GM12878 (cell line): ENCODE measurements at regions not wholly inside any gene's neighbourhood (a gene's known extent, or its start where the extent isn't known, plus 50 kb on each side); places are given as distances from the start of the nearest gene placed in this dataset.

Source experiments
- ATAC-seq: fragments of 200-7000 bp; cut with Tn5 transposase; 3 replicates; pipeline ENCODE4 v1.9.1; 2020; ENCODE audit warnings: mild to moderate bottlenecking, moderate library complexity
- BruUV-seq: library from RNA; stranded (reverse); fragments of 400-500 nt; replicated peaks from 2 replicates; lab custom pipeline; 2021; lab: Mats Ljungman, UMichigan
- CTCF ChIA-PET: fragments of 300-600 bp; sonication (Branson Sonifier 250); formaldehyde crosslinking; extraction: SDS; loops from one replicate; lab custom pipeline; 2021; ENCODE audit warnings: inconsistent platforms; lab: Yijun Ruan, JAX
- POLR2A ChIA-PET: fragments of 350-600 bp; formaldehyde crosslinking; extraction: SDS; loops from one replicate; lab custom pipeline; 2021; ENCODE audit warnings: inconsistent platforms; lab: Charles Lee
- RAD21 ChIA-PET: fragments of 300-600 bp; sonication (Branson Sonifier 250); formaldehyde crosslinking; loops from one replicate; lab custom pipeline; 2023; ENCODE audit warnings: antibody characterized with exemption; ENCODE audit not compliant: unreplicated experiment; lab: Charles Lee
- SMC1A ChIA-PET: fragments of 300-600 bp; sonication (Branson Sonifier 250); formaldehyde crosslinking; loops from one replicate; lab custom pipeline; 2023; ENCODE audit not compliant: unreplicated experiment, uncharacterized antibody; lab: Charles Lee
- DNase-seq: peaks from one replicate; pipeline ENCODE4 v3.0.0-alpha.2; 2011; ENCODE audit warnings: low read depth, low spot score
- FAIRE-seq: peaks from 3 replicates; lab custom pipeline; 2011; peaks lifted over from hg19 to GRCh38; lab: Jason Lieb, UNC
- H2AFZ ChIP-seq: 2 replicates; pipeline ENCODE4 v1.6.0; 2011; ENCODE audit warnings: low read depth, low read length, control low read depth; ENCODE audit not compliant: control insufficient read depth
- H3K27ac ChIP-seq: 2 replicates; pipeline ENCODE4 v1.5.1; 2011; ENCODE audit warnings: control low read depth; ENCODE audit not compliant: control insufficient read depth, insufficient read depth
- H3K27me3 ChIP-seq, 2 experiments: replicated peaks in 1 of 2; 2 replicates each; pipeline versions ENCODE4 v1.6.0 to v1.6.1; 2011; ENCODE audit warnings: low read length in 1 of 2; ENCODE audit not compliant: control insufficient read depth in 2 of 2, insufficient read depth in 2 of 2
- H3K36me3 ChIP-seq, 2 experiments: 2 replicates each; pipeline ENCODE4 v1.5.1; 2011; ENCODE audit warnings: low read length in 1 of 2; ENCODE audit not compliant: control insufficient read depth in 2 of 2, insufficient read depth in 2 of 2
- H3K4me1 ChIP-seq: 2 replicates; pipeline ENCODE4 v1.6.1; 2011; ENCODE audit warnings: mild to moderate bottlenecking, low read length, moderate library complexity, mixed read lengths; ENCODE audit not compliant: control insufficient read depth, insufficient read depth
- H3K4me2 ChIP-seq: 2 replicates; pipeline ENCODE4 v1.6.0; 2011; ENCODE audit warnings: control low read depth; ENCODE audit not compliant: control insufficient read depth, insufficient read depth
- H3K4me3 ChIP-seq: fragments of 200-600 bp; sonication (generic); 2 replicates; pipeline ENCODE4 v1.5.1; 2016
- H3K79me2 ChIP-seq: 2 replicates; pipeline ENCODE4 v1.6.0; 2011; ENCODE audit warnings: low read length; ENCODE audit not compliant: control insufficient read depth, insufficient read depth
- H3K9ac ChIP-seq: 2 replicates; pipeline ENCODE4 v1.8.0; 2011; ENCODE audit warnings: low read length, control low read depth, mixed read lengths; ENCODE audit not compliant: control insufficient read depth, insufficient read depth
- H3K9me3 ChIP-seq: replicated peaks from 3 replicates; pipeline ENCODE4 v1.5.1; 2011; ENCODE audit warnings: mild to moderate bottlenecking, low read length; ENCODE audit not compliant: control insufficient read depth, insufficient read depth
- H4K20me1 ChIP-seq: 2 replicates; pipeline ENCODE4 v1.6.0; 2011; ENCODE audit not compliant: control insufficient read depth, insufficient read depth
- HSF1 ChIP-seq: fragments of 150-350 bp; IDR thresholded peaks from 2 replicates; pipeline ENCODE4 v1.6.1; 2014; ENCODE audit warnings: mild to moderate bottlenecking, low read depth, low read length
- KDM1A ChIP-seq: fragments of 200-600 bp; sonication (generic); IDR thresholded peaks from 2 replicates; pipeline ENCODE4 v1.6.1; 2016; ENCODE audit warnings: borderline replicate concordance
- MTA2 ChIP-seq: fragments of 450-650 bp; IDR thresholded peaks from 2 replicates; pipeline ENCODE4 v1.6.1; 2016; ENCODE audit warnings: low read depth, mild to moderate bottlenecking, moderate library complexity
- NFXL1 ChIP-seq: fragments of 450-650 bp; IDR thresholded peaks from 2 replicates; pipeline ENCODE4 v1.6.1; 2017; ENCODE audit warnings: antibody characterized with exemption, mild to moderate bottlenecking, borderline replicate concordance
- PKNOX1 ChIP-seq: fragments of 450-650 bp; IDR thresholded peaks from 2 replicates; pipeline ENCODE4 v1.6.1; 2016; ENCODE audit warnings: mild to moderate bottlenecking
- ZNF274 ChIP-seq: IDR thresholded peaks from one replicate; pipeline ENCODE4 v1.8.0; 2011; ENCODE audit not compliant: insufficient read length, insufficient read depth
- WGBS: methylation state at CpG from one replicate; pipeline ENCODE4 v1.1.6; 2016; ENCODE audit warnings: low lambda C conversion rate; ENCODE audit not compliant: insufficient replicate concordance, insufficient coverage; ENCODE audit errors: missing lambda C conversion rate; 5-methylcytosine and 5-hydroxymethylcytosine counted together
- in situ Hi-C: fragments of 300-500 bp; cut with MboI; formaldehyde crosslinking; loops from 9 replicates; pipeline ENCODE4 v1.14.3; 2018; ENCODE audit warnings: mixed read lengths
- intact Hi-C: fragments of 100-400 bp; cut with micrococcal nuclease; formaldehyde crosslinking; loops from one replicate; pipeline ENCODE4 v1.14.2; 2022; ENCODE audit not compliant: unreplicated experiment

DNA sequence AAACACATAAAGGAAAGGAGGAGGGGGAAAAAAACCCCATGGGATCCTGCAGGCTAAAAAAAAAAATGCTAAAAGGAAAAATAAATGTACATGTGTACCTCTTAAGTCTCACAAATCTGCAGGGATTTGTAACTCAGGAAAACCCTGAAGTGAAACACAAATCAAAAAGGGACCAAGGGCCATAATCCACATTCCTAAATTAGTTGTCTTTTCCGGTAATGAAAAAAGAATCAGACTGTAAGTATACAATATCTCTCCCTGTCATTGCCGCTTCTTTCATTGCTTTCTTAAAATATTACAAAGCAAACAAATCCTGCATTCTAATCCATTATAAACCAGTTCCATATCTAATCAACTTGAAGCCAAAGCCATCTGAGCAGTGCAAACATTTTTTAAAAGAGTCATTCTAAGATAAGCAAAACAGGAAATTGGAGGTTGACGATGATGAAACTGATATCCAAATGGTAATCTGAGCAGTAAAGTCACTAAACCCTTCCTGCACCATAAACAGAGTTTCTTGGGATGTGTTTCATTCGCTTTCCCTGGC lies 58.7 kb upstream of the SIM2 start:
- TF ChIP-seq MTA2 = no peak
- no peak for TF ChIP-seq ZNF274
- no peak for TF ChIP-seq HSF1
- no peak for TF ChIP-seq NFXL1
- TF ChIP-seq KDM1A = no peak
- TF ChIP-seq PKNOX1 = no peak
- Histone ChIP-seq H3K27ac (no peak overlapping the region), H3K27me3 (no peaks in the 10 kb centered on the region), H3K4me3 (no peak overlapping the region), H3K79me2 (no peaks in the 10 kb centered on the region), H3K9me3 (no peaks in the 10 kb centered on the region), H3K4me2 (no peak overlapping the region), H3K9ac (no peak overlapping the region), H3K36me3 (no peaks in the 10 kb centered on the region; a peak in 1 of 4 replicates), H2AFZ (no peak overlapping the region), H4K20me1 (no peaks in the 10 kb centered on the region), H3K4me1 (no peaks in the 10 kb centered on the region)
- ChIA-PET SMC1A (no interaction called here), POLR2A (no interaction called here), CTCF (interaction anchor here (3.4 kb wide), 1 partner anchor 10 kb away, joined by 19 read pairs; no protein-coding TSS in a partner anchor), RAD21 (no interaction called here)
- in situ Hi-C loops (no loop called here), intact Hi-C loops (no loop called here)
- FAIRE-seq = no peak
- 15% methylated on average over 4 of the region's 4 CpGs for WGBS
- no TSS peak for BruUV-seq
- ATAC-seq = no peak
- no peak for DNase-seq
